ENCODE measurements at regions not wholly inside any gene's neighbourhood (a gene's known extent, or its start where the extent isn't known, plus 50 kb on each side); places are given as distances from the start of the nearest gene placed in this dataset.

DNA sequence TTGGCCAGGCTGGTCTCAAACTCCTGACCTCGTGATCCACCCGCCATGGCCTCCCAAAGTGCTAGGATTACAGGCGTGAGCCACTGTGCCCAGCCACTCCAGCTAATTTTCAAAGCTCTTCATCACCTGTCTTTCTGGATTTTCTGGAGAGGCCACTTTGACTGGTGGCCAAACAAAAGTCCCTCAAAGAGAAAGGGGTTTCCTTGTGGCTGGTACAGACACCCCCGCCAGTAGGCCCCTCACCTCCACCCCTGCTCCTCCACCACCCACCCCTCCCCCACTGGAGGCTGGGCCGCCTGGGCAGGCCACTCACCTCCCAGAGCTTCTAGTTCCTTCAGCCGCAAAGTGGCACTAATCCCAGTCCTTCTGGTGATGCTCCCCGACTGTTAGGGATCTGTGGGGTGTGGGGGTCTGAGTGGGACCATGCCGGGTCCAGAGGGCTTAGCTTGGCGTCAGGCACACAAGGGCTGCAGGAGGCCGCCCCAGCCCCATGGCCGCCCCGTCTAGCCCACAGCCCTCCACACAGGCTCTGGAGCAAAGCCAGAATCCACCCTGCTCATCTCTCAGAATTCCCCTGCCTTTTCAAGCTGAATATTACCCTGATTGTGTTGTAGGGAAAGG lies 182.0 kb upstream of the IER5L start:
- no peak for DNase-seq (ENCODE audit: low spot score)

DNA sequence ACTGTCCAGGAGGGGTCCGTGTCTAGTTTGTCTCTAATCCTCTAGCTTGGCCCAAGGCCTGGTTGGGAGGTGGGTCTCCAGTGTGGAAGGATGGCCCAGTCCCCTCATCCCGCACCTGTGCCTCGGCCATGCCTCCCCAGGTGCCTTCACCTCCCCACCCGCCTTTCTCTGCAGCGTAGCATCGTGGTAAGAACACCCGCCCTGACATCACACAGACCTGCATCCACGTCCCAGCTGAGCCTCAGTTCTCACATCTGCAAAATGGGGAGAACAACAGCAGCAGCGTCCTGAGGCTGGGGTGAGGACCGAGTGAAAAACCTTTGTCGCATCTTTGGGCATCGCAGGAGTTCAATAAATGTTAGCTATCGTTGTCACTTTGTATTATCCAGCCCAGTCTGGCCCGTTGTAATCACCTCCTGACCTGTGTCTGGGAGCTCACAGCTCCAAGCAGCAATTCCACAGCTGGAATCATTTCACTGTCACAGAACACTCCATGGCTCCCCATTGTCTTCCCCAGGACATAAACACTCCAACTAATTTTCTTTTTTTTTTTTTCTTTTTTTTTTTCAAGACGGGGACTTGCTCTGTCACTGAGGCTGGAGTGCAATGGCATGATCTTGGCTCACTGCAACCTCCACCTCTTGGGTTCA lies 181.2 kb upstream of the IER5L start:
- DNase-seq (ENCODE audit: low spot score): no peak

DNA sequence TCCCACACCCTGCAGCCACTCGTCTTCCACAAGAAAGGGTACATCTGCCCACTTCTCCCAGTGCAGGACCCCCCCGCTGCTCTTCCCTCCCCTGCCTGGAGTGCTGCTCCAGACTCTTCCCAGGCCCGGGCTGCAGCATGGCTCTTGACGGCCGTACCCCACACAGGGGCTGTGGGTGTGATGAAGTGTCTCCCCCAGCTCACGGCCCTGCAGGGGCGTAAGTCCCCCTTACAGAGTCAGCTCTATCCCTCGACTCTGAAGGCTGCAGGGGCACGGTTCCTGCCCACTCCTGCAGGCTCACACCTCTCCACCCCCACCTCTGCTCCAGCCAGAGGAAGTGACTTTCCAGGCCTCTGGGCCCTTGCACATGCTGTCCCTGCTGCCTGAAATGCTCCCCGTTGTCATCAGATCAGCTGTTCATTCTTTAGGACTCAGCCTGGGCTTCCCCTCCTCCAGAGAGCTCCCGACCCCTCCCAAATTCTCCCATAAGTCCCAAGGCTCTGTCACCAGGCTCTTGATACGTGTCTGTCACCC lies 180.6 kb upstream of the IER5L start:
- no peak for DNase-seq (ENCODE audit: low spot score)

DNA sequence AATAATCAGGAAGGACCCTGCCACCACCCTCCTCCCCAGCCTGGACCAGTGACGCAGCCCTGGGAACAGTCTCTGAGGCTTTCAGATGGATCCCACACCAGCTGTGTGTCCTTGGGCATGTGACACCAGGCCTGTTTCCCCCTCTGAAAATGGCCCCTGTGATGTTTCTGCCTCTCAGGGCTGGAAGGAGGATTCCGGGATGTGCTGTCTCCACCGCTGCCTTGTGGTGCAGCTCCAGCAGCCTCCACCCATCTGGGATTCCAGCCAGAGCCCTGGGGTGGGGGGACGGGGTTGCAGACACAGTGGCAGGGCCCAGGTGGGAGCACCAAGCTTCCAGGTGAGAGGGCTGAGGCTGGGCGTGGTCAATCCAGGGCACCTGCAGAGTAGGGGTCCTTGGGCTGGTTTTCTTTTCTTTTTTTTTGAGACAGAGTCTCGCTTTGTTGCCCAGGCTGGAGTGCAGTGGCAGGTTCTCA lies 179.7 kb upstream of the IER5L start:
- DNase-seq (ENCODE audit: low spot score): no peak

DNA sequence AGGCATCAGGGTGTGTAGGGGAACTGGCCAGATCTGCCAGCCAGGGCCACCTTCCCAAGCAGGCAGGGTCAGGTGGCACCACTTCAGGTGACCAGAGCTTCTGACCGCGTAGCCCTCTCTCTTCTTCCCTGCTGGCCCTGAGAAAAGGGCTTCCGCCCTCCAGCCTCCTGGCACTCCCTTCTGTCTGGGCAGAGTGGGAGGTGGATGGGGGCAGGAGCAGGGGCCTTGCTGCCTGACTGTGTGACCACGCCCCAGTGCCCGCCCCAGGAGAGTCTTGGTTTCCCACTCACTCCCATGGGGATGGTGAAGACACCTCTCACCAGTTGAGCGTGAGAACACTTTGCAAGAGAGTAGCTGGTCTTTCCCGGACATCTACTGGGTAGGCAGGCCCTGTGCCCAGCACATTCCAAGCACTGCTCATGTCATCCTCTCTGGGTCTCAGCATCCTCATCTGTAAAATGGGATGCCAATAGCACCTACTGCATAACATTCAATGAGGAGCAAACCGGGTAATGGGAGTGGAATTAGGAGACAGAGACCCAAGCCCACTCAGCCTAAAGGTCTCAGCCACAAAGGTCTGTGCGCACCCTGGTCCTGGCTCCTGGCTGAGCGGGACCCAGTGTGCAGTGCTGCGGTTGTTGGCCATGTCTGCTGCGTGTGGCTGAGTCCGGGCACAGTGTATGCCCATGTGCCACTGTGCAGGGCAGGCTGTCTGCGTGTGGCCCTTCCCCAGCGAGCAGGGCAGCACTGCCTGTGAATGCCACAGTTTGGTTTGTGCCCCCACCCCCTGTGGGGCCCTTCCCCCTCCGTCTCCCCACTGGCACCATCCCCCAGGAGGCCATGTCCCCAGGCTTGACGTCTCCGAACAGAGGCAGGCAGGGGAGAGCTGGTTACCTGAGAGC lies 179.1 kb upstream of the IER5L start:
- DNase-seq (ENCODE audit: low spot score): no peak

DNA sequence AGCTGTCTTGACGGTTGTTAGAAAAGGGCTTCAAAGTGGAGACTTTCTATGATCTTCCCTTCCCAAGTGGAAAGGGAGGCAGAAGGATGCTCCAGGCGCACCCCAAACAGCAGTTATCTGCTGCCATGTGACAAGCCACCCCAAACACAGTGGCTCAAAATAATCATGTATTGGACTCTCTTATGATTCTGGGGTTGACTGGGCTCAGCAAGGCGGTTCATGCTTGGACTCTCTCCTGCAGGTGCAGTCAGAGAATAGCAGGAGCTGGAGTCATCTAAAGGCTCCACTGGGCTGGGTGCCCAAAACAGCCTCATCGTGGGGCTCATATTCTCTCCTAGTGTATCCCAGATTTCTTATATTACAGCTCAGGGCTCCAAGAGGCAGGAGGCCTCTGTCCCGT lies 177.6 kb upstream of the IER5L start:
- no peak for DNase-seq (ENCODE audit: low spot score)

DNA sequence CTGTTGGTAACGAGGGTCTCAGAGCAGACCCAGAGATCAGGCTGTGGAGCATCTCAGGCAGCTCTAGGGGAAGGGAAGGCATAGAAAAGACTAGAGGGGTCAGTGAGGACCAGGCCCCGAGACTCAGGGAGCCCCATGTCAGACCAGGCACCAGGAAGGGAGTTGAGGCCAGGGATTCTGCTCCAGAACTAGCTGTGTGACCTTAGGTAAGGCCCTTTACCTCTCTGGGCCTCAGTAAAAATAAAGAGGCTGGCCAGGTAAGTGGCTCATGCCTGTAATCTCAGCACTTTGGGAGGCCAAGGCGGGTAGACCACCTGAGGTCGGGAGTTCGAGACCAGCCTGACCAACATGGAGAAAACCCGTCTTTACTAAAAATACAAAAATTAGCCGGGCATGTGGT lies 176.4 kb upstream of the IER5L start:
- no peak for DNase-seq (ENCODE audit: low spot score)

DNA sequence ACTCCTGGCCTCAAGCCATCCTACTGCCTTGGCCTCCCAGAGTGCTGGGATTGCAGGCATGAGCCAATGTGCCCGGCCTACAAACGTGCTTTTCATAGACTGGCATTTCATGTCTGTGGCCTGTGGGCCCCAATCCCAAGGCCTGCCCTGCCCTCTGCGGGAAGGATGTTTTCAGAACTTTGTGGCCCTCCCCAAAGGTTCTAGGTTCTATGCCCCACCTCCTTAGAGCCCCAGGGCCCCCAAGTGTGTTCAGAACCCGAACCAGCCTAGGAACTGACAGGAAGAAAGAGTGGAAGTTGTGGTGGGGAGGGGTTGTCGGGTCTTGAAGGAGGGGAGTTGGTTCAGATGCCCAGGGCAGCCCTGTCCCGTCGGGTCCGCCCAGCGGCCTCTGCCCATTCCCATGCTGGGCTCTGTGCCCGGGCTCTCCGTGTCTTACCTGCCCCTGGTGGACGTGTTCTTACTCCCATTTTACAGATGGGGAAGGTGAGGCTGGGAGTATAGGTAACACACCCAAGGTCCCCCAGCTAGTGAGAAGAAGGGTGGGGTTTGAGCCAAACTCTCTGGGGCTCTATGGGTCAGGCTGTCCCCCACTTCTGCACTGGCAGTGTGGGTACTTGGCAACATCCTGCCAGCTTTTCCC lies 175.8 kb upstream of the IER5L start:
- no peak for DNase-seq (ENCODE audit: low spot score)

DNA sequence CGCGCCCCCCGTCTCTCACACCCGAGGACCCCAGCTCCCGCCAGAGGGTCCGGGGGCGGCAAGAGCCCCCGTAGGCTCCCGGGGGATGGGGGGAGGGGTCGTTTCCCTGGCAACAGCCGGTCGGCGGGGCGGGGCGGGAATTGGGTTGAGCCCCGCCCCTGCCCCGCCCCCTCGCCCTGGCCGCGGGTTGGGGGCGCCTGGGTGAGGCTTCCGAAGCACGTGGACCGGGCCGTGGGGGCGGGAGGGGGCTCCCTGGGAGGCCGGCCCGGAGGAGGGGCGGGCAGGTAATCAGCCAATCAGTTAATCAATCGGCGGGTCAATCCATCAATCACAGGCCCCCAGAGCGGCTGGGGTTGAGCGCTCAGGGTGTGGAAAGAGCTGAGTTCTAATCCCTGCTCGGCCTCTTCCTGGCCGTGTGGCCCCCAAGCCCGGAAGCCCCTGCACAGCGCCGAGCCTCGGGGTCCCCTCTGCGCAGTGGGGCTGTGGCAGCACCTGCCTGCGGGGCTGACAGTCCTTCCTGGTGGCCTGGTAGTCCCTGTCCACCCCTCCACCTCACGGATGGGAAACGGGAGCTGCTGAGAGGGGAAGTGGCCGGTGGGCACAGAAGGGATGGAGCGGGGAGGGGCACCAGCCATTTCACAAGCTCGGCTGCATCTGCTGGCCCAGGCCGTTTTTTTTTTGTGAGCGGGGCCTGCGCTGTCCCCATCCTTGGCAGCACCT lies 174.2 kb upstream of the IER5L start:
- DNase-seq (ENCODE audit: low spot score): no peak

DNA sequence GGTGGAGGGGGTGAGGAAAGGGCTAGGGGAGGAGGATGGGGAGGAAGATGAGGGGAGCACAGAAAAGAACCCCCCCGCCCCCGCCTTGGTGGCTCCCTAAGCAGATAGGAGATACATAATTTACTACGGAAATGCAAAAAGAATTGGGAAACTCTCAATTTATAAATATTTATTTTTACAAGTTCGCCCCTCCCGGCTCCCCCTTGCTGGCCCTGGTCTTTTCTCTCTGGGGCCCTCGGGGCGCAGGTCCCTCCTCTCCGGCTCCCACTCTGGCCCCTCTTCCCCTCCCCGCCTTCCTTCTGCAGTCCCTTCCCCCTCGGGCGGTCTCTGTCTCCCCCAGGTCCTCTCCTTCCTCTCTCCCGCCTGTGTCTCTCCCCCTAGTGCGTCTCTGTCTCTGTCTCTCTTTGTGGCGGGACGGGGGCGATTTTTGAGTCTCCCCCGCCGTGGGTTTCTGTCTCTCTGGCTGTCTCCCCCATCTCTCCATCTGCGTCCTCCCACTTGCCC lies 173.6 kb upstream of the IER5L start:
- no peak for DNase-seq (ENCODE audit: low spot score)

DNA sequence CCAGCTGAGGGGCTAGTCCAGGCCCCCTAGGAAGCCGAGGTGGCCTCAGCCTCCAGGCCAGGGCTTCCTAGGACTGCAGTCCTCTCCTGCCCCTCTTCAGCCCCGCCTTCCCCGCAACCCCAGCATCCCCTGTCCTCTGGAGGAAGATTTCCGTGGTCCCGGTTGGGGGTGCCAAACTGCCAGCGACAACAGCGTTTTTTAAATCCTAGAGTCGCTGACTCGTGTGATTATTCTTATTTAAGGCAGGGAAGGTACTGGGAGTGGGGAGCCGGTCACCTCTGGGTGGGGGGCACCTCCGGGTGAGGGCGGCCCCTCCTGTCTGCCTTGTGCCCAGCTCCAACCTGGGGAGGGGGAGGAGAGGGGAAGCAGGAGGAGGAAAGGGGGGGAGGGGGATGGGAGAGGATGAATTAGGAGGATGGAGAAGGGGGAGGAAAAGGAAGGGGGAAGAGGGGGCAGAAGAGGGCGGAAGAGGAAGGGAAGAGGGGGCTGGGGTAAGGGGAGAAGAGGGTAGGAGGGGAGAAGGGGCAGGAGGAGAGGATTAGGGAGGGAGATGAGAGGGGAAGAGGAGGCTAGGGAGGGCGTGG lies 173.1 kb upstream of the IER5L start:
- DNase-seq (ENCODE audit: low spot score): no peak

DNA sequence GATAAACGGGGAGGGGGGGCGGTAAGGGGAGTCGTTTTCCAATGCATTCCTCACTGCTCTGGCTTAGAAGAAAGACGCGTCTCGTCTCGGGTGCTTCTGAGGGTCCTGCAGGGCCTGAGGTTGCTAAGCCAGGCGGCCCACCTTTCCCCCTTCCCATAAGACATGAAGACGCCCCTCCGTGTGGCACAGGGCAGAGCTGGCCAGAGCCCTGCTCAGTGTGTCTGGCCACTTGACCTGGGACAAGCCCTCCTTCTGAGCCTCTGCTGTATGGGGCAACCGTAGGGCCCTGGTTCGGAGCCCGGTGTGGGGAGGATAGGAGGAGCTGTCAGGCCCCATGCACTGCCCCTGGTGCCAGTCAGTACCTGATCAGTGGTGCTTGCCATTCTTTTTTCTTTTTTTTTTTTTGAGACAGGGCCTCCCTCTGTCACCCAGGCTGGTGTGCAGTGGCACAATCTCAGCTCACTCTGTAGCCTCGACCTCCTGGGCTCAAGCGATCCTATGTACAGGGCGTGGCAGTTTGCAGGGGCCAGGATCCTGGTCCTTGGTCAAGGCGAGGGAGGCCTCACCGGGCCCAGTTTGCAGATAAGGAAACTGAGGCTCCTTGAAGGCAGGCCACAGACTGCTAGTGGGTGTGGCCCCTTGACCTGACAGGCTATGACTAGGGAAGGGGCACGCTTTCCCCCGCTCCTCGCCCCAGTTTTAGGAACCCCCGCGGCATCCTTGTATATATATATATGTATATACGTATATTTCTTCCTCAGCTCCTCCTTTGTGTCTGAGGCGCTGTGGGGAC lies 172.3 kb upstream of the IER5L start:
- no peak for DNase-seq (ENCODE audit: low spot score)

DNA sequence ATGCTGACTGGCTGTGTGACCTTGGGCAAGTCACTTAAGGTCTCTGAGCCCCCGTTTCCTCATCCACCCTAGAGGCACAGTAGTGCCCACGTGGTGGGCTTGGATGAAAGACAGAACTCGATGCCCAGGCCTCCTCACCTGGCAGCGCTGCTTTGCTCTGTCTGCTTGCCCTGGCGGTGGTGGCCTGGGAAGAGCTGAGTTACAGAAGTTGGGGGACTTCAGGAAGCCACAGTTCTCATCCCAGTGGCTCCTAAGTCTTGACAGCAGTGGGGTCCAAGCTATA lies 171.5 kb upstream of the IER5L start:
- no peak for DNase-seq (ENCODE audit: low spot score)

DNA sequence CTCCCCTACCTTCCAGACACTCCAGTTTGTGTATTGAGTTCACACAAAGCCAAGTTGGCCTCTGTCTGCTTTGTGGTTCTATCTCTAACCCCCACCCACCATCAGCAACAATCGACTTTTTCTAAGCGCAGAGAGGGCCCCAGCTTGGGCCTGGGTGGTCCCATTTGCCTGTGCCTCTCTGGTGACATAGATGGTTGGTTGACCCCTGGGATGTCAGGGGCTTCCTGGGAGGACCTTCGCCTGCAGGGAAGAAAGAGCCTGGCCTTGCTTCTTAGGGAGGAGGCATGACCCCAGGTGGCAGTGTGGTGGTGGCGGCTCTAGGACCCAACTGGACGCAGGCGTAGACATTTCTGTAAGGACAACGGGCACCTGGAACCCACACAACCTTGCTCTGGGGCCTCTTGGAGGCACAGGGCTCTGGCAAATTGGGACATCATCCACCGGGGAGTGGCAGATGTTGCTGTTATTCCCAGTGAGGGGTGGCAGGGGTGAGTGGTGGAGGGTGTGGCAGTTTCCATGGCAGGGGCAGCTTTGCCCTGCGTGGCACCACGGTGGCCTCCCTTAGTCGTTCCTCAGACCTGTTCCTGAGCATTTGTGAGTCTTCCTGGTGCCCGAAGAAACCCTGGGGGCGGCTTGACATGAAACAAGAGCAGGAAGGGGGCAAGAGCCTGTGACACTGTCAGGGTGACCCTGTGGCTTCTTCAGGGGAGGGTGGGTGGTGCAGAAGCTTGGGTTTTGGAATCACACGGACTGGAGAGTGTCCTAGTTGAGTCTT lies 171.0 kb upstream of the IER5L start:
- no peak for DNase-seq (ENCODE audit: low spot score)

DNA sequence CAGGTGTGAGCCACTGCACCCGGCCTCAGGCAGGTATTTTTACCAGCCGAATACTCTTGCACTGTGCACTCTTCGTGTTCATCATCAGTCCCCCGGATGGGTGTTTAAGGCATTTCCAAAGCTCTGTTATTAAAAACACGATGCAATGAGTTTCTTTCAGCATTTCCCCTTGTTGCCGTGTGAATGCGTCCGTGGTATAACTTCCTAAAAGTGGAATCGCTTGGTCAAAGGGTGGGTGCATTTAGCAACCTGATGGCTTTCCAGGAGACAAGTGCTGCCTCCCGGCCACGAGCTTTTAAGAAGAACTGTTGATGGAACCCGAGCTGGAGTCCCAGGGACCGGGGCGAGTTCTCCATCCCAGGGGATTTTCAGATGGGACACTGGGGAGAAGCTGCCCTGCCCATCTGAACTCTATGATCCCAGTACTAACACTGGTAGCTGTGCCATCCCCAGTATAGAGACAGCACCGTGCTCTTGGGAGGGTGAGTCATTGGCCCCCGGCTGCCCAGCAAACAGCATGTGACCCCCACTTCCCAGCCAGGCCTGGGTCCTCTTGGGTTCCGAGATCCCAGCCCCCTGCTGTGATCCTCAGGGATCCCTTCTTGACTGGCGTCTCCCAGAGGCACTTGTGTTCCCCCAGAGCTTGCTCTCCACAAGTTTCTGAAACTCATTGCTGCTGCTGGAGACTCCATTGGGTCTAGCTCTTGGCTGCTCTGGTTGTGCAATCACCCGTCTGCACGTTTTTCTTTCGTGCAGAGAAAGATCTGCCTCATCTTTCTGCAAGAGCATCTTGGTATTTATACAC lies 169.5 kb upstream of the IER5L start:
- DNase-seq (ENCODE audit: low spot score): no peak

DNA sequence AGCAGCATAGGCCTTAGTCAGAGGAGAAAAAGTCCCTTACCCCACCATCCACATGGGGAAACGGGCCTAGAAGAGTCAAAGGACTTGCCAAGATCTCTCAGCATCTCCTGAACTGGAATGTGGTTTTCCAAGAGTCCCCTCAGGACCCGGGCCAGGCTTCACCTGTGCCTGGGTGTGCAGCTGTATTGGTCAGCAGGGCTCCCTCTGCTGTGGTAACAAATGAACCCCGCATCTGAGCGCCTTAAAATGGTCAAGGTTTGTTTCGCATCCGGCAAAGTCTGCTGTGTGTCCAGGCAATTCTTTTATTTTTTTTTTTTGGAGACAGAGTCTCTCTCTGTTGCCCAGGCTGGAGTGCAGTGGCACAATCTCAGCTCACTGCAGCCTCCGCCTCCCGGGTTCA lies 168.0 kb upstream of the IER5L start:
- no peak for DNase-seq (ENCODE audit: low spot score)

DNA sequence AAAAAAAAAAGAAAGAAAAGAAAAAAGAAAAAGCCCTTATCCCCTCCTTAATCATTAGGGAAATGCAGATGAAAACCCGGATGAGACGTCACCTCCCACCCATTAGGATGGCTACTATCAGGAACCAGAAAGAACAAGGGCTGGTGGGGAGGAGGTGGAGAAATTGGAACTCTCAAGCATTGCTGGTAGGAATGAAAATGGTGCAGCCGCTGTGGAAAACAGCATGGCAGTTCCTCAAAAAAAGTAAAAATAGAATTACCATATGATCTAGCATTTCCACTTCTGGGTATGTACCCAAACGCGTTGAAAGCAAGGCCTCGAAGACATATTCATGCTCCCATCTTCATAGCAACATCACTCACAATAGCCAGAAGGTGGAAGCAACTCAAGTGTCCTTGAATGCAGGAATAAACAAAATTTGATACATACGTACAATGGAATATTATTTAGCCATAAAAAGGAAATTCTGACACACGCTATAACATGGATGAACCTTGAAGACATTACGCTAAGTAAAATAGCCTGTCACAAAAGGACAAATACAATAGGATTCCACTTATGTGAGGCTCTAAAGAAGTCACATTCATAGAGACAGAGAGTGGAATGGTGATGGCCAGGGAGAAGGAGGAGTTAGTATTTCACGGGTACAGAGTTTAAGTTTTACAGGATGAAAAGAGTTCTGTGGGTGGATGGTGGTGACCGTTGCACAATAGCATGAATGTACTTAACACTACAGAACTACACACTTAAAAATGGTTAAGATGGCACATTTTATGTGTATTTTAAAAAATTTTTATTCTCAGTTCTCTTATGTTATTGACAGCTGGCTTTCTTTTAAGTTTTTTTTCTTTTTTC lies 166.8 kb upstream of the IER5L start:
- no peak for DNase-seq (ENCODE audit: low spot score)
